ENCODE measurements at regions not wholly inside any gene's neighbourhood (a gene's known extent, or its start where the extent isn't known, plus 50 kb on each side); places are given as distances from the start of the nearest gene placed in this dataset.

GRCh38 chr16:86449446-86450095, 60.8 kb upstream of the FOXF1 start:
- H3K4me3 Mint-ChIP-seq = no peak overlapping the region
- H3K27me3 Mint-ChIP-seq = peaks cover 25% of the 10 kb centered on the region
- no peaks in the 10 kb centered on the region for H3K36me3 Mint-ChIP-seq (ENCODE audit: low read depth)
- H3K9me3 Mint-ChIP-seq = no peaks in the 10 kb centered on the region
- no peak overlapping the region for H3K27ac Mint-ChIP-seq
- no peaks in the 10 kb centered on the region for H3K4me1 Mint-ChIP-seq
- no peak for ATAC-seq (replicated peaks)

- Mint-ChIP-seq H3K4me1 (no peaks in the 10 kb centered on the region), H3K9me3 (no peaks in the 10 kb centered on the region), H3K27ac (no peak overlapping the region), H3K4me3 (no peak overlapping the region), H3K27me3 (peaks cover 25% of the 10 kb centered on the region), H3K36me3 (ENCODE audit: low read depth) (no peaks in the 10 kb centered on the region)
- no peak for ATAC-seq (replicated peaks)
These were observed 59.6 kb upstream of the FOXF1 start for GRCh38 chr16:86450691-86451090.

DNA sequence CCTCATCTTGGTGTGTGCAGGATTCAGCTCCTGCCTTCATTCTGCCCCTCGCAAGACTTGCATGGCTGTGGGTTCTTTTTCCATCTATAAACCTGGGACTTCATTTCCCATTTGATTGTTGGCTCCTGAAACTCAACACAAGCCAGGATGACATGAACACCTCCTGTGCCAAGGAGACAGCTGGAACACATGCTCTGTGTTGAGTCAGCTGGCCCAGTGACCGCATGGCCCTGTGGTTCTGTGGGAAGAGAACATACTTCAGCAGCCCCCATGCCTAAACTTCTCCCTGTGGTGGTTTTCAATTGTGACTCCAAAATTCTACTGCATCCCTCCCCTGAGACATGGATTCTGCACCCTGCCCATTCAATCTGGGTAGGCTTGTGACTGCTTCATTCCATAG, 57.9 kb upstream of the FOXF1 start:
- no peaks in the 10 kb centered on the region for H3K36me3 Mint-ChIP-seq (ENCODE audit: low read depth)
- no peaks in the 10 kb centered on the region for H3K9me3 Mint-ChIP-seq

DNA sequence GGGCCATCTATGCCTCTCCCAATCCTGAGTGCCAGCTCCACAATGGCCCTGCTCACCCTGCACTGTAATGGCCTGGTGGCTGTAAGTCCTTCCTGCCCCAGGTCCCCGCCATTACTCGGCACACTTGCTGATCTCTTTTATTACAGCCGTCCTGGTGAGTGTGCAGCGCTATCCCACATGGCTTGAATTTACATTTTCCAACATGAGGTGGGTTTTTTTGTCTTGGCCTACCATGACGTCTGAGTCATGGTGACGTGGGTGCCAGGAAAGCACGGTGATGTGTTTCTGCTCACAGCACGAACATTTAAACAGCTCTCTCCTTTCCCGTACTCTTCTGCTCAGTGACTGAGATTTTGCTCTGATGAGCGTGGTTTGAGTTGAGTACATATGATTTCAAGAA, 55.2 kb upstream of the FOXF1 start:
- Mint-ChIP-seq H3K27ac (no peak overlapping the region), H3K4me1 (no peaks in the 10 kb centered on the region), H3K36me3 (ENCODE audit: low read depth) (no peaks in the 10 kb centered on the region), H3K27me3 (peaks cover 29% of the 10 kb centered on the region), H3K4me3 (no peak overlapping the region), H3K9me3 (no peaks in the 10 kb centered on the region)
- ATAC-seq (replicated peaks) = no peak

More for the DNA sequence above, 57.9 kb upstream of the FOXF1 start:
- Mint-ChIP-seq H3K27me3 (peaks cover 32% of the 10 kb centered on the region), H3K4me3 (no peak overlapping the region), H3K27ac (no peak overlapping the region), H3K4me1 (no peaks in the 10 kb centered on the region)
- no peak for ATAC-seq (replicated peaks)

DNA sequence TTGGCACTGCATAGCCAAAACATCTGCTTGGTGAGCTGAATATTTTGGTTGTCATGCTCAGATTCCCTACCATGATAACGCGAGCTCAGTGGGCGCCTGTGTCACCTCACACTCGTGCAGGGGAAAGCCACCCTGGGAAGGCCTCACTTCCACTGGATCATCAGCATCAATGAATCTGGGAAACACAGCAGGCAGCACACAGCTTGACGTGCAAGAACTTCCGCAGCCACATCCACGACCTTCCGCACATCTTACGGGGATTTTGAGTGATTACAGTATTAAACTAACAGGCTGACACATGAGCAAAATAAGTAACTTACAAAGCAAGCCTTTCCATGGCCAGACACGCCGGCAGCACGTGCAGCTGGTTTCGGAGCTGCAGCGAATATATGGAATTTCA, 54.7 kb upstream of the FOXF1 start:
- ATAC-seq (replicated peaks) = no peak
- peaks cover 29% of the 10 kb centered on the region for H3K27me3 Mint-ChIP-seq
- H3K4me1 Mint-ChIP-seq = no peaks in the 10 kb centered on the region
- H3K4me3 Mint-ChIP-seq = no peak overlapping the region
- no peak overlapping the region for H3K27ac Mint-ChIP-seq
- H3K9me3 Mint-ChIP-seq = no peaks in the 10 kb centered on the region
- no peaks in the 10 kb centered on the region for H3K36me3 Mint-ChIP-seq (ENCODE audit: low read depth)

- no peak overlapping the region for H3K27ac Mint-ChIP-seq
- H3K9me3 Mint-ChIP-seq = peaks cover 4% of the 10 kb centered on the region
- H3K4me3 Mint-ChIP-seq = no peak overlapping the region
- H3K36me3 Mint-ChIP-seq (ENCODE audit: low read depth) = no peaks in the 10 kb centered on the region
- no peaks in the 10 kb centered on the region for H3K4me1 Mint-ChIP-seq
- no peak for ATAC-seq (replicated peaks)
- H3K27me3 Mint-ChIP-seq = peaks cover 27% of the 10 kb centered on the region
These were observed 52.7 kb upstream of the FOXF1 start for GRCh38 chr16:86457501-86458148.

DNA sequence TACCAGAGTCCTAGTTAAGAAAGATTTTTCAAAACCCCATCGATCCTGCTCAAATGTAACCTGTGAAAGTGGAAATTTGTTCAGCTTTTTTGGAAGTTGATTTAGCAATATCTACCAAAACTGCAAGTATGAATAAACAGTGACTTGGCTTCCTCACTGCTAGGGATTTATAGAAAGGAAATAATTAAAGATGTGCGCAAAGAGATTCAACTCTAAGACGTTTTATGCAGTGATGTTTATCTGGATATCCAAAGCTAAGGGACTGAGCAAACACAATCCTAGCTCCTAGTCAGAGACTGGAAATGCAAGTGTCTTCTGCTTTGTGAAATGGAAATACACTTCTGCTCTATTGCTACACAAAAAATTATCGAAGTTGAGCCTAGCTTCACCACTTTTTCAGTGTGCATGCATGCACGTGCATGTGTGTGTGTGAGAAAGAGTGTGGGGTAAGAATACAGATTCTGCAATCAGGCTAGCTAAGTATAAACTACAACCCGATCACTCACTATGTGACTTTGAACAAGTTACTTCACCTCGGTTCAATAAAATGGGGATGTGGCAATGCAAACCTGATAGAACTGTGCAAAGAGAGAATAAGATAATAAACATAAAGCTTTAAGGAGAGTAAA, 52.1 kb upstream of the FOXF1 start:
- Mint-ChIP-seq H3K27ac (no peak overlapping the region), H3K27me3 (peaks cover 27% of the 10 kb centered on the region), H3K4me3 (no peak overlapping the region), H3K9me3 (peaks cover 4% of the 10 kb centered on the region), H3K36me3 (ENCODE audit: low read depth) (no peaks in the 10 kb centered on the region), H3K4me1 (no peaks in the 10 kb centered on the region)
- no peak for ATAC-seq (replicated peaks)

GRCh38 chr16:86459266-86459665, 51.1 kb upstream of the FOXF1 start:
- Mint-ChIP-seq H3K4me1 (peaks cover 3% of the 10 kb centered on the region), H3K9me3 (peaks cover 9% of the 10 kb centered on the region), H3K27ac (no peak overlapping the region), H3K27me3 (peaks cover 23% of the 10 kb centered on the region), H3K4me3 (no peak overlapping the region), H3K36me3 (ENCODE audit: low read depth) (no peaks in the 10 kb centered on the region)
- ATAC-seq (replicated peaks) = no peak

Measured in activated T-helper 17 cell treated with anti-CD3 and anti-CD28 coated beads, Interleukin-2, amount 50 U/mL, for 72 hours (primary cell).